Suppressor macrophage (primary cell): ENCODE measurements at regions not wholly inside any gene's neighbourhood (a gene's known extent, or its start where the extent isn't known, plus 50 kb on each side); places are given as distances from the start of the nearest gene placed in this dataset.

Experiments used
- DNase-seq, 4 experiments: peaks; one replicate each; pipeline ENCODE4 v3.0.0-alpha.2; 2020 to 2022

GRCh38 chr12:5230861-5231260 is 187.2 kb downstream of the KCNA5 start:
- DNase-seq: no peak

DNA sequence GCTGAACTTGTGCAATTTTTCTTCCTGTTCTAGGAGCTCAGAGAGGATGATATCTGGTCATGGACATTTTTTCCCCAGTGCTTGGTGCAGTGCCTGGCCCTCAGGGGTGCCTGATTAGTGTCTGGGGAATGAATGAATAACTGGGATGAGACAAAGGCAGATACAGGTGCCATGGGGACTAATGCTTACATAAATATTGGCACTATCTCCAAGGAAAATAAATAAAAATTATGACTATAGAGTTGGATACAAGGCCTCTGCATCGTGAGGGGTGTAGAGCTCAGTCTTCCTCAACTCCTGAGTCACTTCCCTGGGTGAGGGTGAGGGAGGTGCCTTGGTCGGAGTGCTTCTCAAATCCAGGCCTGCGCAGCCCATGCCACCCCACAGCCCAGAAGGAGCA is 188.6 kb downstream of the KCNA5 start:
- no peak for DNase-seq

- DNase-seq: no peak
These were observed 189.3 kb downstream of the KCNA5 start for GRCh38 chr12:5232826-5233500.

DNA sequence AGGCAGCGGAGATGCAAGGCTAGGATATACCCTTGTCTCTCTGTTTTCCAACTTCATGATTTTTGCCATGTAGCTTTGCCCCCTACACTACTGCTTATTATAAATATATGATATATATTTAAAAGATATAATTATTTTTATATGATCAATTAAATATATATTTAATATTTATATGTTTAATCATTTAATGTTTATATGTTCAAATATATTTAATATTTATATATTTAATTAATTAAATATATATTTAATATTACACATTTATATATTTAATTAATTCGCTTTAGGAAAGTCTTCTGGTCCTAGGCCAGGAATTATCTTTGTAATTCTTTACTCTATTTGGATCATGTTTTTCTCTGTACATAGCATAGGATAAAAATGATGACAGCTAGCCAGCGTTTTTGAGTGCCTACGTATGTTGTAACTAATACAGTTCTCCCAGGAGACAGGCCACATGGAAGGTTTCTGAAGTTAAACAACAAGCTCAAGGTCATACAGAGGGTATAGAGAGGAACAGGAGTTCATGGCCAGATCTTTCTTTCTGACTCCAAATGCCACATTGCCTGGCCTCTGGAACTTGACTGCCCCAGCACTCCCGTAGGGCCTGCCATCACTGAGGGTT is 192.5 kb downstream of the KCNA5 start:
- no peak for DNase-seq

- DNase-seq: no peak
These were observed 189.5 kb upstream of the NTF3 start for GRCh38 chr12:5242440-5242839.

DNA sequence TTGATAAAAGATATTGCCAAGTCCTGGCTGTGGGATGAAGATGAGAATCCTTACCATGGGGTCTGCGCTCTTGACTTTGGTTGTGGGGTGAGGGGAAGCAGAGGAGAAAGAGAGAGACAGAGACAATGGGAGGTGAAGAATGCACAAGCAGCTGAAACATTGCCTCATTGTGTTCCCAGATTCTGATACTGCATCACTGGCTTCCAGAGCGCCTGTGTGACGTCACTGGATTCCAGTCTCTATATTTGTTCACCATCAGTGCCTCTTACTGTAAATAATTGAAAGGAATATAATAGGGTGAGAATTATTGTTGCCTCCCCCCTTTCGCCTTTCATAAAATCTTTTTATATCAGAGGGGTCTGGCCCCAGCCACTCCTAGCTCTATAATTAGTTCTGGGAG is 188.9 kb upstream of the NTF3 start:
- DNase-seq: no peak

DNA sequence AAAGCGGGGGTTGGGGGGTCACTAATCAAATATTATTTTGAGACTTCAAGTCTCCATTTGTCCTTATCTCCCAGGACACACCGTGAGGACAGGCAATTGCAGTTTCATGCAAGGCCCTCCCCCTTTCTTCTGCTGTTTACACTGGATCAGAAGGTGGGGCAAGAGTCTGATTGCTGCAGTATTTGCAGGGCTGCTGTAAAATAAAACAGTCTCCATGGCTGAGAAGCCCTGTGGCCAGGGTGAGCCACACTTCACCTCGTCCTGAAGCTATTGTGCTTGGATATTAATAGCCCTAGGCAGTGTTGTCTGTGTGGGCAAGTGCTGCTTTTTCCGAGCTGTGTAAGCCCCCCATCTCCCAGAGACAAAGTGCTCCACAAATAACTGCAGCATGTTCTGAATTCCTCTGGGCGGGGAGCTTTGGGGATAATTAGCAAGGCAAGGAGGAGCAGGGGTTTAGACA is 187.4 kb upstream of the NTF3 start:
- DNase-seq: no peak

DNA sequence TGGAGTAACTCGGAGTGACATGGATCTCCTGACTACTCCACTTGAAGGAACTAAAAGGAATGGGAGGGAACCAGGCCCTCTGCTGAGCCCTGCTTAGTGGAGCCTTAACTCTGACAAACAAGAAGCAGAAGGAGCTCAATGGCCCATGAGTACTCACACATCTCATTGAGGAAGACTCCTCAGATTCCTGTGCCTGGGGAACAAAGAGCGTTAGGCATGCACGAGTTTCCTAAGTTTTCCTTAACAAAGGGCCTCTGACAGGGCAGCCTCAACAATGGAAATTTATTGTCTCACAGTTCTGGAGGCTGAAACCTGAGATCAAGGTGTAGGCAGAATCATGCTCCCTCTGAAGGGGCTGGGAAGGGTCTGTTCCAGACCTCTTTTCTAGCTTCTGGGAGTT is 185.7 kb upstream of the NTF3 start:
- DNase-seq: no peak

GRCh38 chr12:5247144-5247543 is 184.8 kb upstream of the NTF3 start:
- no peak for DNase-seq

GRCh38 chr12:5248230-5248629 is 183.7 kb upstream of the NTF3 start:
- DNase-seq: no peak

DNA sequence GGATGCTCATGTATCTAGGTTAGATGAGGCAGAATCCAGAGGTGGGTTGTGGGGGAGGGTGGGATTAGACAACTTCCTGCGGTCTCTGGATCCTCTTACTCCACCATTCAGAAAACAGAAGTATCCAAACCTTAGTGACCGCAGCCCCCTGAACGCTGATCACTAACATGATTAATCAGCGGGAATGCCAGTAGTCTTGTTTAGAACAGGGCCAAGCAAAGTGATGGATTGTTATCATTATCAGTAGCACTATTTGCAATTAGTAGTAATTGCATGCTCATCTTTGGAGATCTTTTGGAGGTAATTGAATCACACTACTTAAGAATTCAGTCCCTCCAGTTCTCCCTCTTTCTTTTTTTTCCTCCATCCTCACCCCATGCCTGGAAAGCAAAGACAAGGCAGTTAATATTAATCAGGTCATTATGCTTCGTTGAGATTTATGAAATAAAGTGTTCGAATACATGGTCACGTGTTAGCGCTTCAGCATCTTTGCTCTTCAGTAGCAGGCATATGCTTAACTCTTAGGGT is 182.8 kb upstream of the NTF3 start:
- DNase-seq: no peak

GRCh38 chr12:5251092-5251491 is 180.8 kb upstream of the NTF3 start:
- no peak for DNase-seq

DNA sequence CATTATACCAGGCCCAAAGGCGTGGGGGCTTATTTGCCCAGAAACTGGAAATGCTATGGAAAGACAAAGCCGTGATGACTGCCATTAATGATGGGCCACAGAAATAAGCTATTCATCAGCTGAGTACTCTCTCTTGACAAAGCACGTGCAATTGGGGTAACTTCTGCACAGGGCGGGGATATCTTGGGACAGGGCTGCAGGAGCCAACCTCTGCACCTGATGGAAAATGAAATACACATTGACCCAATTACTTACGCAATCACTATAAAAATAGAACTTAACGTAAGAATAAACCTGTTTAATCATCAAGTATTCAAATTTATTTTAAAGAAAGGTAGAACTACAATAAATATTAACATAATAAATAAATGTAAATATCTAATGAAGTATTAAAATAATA is 180.1 kb upstream of the NTF3 start:
- DNase-seq: no peak

DNA sequence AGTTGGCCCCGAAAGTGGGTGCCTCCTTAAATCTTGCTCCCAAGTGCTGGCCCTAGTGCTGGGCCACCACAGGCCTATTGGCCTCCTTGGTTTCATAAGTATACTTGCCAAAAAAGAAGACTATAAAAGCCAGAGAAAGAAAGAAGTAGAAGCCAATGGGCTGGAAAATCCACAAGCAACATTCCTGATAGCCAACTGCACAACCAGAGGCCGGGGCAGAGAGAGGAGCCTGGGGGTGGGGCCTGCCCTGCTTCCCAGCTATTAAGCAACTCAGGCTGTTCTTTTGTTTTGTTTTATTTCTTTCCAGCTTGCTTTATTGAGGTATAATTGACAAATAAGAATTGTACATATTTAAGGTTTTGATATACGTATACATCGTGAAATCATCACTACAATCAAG is 177.2 kb upstream of the NTF3 start:
- no peak for DNase-seq

DNA sequence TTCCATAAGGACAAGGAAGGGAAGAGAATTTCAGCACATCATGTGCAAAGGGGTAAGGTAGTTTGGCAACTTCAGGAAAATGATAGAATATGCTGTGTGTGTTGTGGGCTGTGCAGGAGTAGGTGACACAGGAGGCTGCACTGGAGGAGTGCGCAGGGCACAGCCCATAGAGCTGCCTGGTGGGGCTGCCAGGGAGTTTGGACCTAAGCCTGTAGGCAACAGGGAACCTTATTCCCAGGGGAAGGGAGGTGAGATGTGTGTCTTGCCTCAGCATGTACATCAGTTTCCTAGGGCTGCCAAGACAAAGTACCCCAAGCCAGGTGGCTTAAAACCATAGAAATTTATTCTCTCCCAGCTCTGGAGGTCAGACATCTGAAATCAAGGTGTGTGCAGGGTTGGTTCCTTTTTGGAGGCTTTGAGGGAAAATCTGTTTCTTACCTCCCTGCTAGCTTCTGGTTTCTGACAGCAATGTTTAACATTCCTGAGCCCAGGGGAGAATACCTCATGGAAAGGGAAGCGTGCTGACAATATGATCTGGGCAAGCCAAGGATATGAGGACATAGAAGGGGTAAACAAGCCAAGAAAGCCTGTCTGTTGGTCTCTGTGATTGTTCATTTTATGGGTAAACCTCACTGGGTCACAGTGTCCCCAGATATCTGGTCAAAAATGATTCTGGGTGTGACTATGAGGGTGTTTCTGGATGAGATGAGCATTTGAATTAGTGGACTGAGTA is 174.0 kb upstream of the NTF3 start:
- no peak for DNase-seq

GRCh38 chr12:5258498-5258897 is 173.4 kb upstream of the NTF3 start:
- DNase-seq: peak in 3 of 4 experiments; percentile 2 to 10 (median 7)

- no peak for DNase-seq
These were observed 173.0 kb upstream of the NTF3 start for GRCh38 chr12:5258926-5259325.

GRCh38 chr12:5259523-5259922 is 172.4 kb upstream of the NTF3 start:
- no peak for DNase-seq

DNA sequence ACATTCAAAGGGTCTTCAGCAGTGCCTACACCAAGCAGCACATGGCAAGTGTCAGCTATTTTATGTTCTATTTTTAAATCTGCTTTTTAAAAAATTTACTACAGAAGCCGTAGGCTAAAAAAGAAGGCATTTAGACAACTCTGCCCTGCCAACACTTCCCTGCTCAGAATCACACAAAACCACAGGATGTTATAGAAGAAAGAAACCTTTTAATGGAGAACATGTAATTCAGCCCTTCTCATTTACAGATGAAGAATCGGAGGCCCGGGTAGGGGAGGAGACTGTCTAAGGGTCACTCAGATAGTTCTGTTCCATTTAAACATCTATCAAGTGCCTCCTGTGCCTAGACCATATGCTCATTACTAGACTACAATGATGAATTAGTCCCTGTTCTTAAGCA is 171.8 kb upstream of the NTF3 start:
- DNase-seq: no peak

DNA sequence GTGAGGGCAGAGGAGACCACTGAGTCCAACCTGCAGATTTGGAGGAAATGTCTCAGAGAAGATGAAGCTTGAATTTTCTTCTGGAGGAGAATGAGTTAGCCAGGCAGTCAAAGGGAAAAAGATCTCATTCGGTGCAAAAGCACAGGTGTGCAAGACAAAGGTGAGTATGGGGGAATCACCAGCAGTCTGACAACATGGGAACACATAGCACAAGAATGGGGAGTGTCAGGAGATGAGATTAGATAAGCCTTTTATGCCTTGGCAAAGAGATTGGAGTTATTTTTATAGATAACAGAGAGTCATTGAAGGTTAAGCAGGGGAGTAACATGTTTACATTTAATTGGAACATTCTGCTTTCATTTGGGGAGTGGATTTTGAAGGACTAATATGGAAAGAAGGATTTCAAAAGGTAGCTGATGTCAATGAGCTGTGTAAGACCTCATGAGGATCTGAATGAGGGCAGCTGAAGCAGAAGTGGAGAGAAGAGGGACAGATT is 171.3 kb upstream of the NTF3 start:
- no peak for DNase-seq

- DNase-seq: no peak
These were observed 169.5 kb upstream of the NTF3 start for GRCh38 chr12:5262450-5262849.

DNA sequence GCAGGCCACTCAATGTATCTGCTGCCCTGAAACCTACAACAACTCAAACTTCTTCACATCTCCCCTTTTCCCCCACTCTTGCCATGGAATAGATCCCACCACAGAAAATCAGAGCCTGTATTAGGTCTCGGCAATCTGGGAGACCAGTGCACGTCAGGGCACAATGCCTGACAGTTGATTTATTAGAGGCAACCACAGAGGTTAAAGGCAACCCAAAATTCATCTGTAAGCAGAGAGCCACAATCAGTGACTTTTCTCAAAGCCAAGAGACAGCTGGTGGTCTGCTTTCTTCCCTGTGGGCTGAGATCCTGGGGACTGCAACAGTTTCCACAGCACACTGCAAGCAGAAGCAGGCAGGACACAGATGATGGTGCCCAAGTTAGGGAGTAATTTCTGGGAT is 169.0 kb upstream of the NTF3 start:
- no peak for DNase-seq

DNA sequence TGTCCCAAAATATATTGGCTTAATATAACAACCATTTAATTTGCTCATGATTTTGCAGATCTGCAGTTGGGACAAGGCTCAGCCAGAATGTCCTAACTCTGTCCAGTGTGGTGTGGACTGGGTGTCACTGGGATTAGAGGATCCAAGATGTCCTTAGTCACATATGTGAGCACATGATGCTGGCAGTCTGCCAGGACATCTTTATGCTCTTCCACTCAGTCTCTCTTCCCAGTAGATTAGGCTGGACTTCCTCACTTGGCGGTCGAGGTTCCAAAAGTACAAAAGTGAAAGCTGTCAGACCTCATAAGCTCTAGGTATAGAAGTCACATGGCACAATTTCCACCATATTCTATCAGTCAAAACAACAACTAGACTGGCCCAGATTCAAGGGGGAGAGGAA is 167.9 kb upstream of the NTF3 start:
- DNase-seq: peak in 3 of 4 experiments; percentile 13 to 35 (median 19)
